AG09319 (cell line): ENCODE measurements at regions not wholly inside any gene's neighbourhood (a gene's known extent, or its start where the extent isn't known, plus 50 kb on each side); places are given as distances from the start of the nearest gene placed in this dataset.

Experiments
- DNase-seq: peaks from one replicate; pipeline ENCODE4 v3.0.0-alpha.2; 2010; ENCODE audit warnings: low read depth; ENCODE audit errors: extremely low read depth
- TF ChIP-seq, protein P1 (sequence below): IDR thresholded peaks from 2 replicates; pipeline ENCODE4 v1.5.1; 2011; ENCODE audit warnings: low read depth, mild to moderate bottlenecking, inconsistent platforms, low read length, moderate library complexity

DNA sequence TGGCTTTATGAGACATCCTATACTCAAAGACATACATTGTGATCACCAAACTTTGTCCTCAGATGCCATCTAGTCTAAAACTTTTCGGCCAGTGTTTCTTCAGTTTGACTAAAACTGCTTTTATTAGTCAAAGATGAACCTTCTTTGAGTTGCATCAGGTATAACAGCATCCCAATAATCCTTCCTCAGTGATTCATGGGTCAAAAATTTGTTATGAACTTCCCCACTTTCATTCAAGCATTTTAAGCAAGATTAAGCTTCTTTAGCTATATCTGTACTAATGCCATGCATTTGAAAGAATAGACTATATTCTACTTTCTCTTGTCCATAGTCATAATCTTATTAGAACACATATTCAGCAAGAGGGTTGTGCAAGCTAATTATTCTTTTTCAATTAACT is 1070.4 kb upstream of the ADGRL3 start:
- DNase-seq, result no peak
- TF ChIP-seq, protein P1, sequence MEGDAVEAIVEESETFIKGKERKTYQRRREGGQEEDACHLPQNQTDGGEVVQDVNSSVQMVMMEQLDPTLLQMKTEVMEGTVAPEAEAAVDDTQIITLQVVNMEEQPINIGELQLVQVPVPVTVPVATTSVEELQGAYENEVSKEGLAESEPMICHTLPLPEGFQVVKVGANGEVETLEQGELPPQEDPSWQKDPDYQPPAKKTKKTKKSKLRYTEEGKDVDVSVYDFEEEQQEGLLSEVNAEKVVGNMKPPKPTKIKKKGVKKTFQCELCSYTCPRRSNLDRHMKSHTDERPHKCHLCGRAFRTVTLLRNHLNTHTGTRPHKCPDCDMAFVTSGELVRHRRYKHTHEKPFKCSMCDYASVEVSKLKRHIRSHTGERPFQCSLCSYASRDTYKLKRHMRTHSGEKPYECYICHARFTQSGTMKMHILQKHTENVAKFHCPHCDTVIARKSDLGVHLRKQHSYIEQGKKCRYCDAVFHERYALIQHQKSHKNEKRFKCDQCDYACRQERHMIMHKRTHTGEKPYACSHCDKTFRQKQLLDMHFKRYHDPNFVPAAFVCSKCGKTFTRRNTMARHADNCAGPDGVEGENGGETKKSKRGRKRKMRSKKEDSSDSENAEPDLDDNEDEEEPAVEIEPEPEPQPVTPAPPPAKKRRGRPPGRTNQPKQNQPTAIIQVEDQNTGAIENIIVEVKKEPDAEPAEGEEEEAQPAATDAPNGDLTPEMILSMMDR, result no peak

DNA sequence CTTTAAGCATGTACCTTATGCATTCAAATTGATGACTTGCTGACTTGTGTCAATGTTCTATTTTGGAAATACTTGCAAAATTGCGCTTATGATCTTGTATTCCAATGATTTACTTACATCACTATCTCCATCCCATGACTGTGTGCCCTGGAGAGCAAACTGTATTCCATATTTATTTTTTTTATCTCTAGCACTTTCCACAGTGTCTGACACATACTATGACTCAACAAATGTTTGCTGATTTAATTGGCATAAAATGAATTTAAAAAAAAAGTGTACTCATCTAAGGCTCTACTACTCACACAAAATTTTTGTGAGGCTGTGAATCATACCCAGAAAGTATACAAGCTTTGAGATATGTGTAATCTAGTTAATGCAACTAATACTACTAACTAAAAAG is 1066.8 kb upstream of the ADGRL3 start:
- DNase-seq, result no peak
- TF ChIP-seq, protein P1, result no peak

DNA sequence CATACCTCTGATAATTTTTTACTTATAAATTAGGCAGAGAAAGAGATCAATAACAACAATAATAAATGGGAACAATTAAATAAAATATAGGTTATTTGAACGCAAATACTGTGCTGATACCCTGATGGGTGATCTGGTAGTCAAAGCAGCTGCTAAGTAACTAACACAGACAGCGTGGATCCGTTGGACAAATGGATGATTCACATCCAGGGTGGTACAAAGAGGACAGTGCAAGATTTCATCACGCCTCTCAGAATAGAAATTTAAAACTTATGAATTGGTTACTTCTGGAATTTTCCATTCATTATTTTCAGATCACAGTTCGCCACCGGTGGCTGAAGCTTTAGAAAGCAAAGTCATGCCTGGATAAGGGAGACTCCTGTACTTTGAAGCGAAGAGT is 1066.0 kb upstream of the ADGRL3 start:
- no peak for DNase-seq
- TF ChIP-seq, protein P1, result no peak

DNA sequence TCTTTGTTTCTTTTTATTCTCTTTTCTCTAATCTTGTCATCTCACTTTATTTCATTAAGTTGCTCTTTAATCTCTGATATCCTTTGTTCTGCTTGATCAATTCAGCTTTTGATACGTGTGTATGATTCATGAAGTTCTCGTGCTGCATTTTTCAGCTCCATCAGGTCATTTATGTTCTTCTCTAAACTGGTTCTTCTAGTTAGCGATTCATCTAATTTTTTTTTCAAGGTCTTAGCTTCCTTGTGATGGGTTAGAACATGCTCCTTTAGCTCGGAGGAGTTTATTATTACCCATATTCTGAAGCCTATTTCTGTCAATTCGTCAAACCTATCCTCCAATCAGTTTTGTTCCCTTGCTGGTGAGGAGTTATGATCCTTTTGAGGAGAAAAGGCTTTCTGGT is 1045.0 kb upstream of the ADGRL3 start:
- TF ChIP-seq, protein P1, result no peak
- no peak for DNase-seq

DNA sequence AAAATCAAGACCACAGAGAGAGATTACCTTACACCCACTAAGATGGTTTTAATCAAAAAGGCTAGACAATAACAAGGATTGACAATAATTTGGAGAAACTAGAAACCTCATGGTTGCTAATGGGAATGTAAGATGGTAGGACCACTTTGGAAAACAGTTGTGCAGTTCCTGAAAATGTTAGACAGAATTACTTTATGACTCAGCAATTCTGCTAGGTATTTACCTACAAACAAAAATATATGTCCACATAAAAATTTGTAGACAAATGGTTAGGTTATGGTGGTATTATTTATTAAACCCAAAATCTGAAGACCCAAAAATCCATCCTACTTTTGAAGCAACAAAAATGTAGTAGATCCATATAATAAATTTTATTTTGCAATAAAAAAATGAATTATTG is 1027.0 kb upstream of the ADGRL3 start:
- no peak for DNase-seq
- TF ChIP-seq, protein P1, result no peak

DNA sequence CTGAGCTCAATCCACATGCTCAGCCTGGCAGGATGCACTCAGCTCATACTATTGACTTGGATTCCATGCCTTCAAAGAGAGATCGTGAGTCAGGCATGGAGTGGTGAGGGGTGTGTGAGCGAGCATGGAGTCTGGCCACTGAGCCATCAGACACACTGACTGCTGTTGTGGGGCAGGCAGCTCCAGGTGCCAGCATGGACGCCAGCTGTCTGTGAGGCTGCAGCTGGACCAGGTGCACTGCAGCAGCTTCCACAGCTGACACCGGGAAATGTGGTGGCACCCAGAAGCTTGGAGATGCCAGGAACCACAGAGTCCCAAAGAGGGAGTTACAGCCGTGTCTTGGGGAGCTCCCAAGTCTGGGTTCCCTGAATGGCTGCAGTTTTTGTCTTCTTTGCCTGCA is 1026.4 kb upstream of the ADGRL3 start:
- DNase-seq, result no peak
- TF ChIP-seq, protein P1, result no peak

DNA sequence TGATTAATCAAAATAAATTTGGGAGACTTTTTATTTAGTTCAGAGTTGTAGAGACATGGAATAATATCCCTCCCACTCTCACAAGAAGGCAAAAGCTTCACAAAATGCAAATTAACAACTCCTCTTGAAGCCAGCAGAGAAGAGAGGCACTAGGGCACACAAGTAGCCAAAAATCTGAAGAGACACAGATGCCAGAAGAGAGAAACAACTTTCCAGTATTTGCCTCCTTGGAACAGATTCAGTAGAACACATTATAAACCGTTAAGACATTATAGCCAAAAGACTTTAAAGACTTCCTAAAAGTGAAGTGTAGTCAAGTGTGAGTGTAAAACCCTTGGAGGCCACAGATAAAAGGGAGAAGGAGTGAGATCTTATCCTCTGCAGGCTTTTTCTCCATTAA is 1024.9 kb upstream of the ADGRL3 start:
- no peak for DNase-seq
- TF ChIP-seq, protein P1, result no peak
